ENCODE measurements at regions not wholly inside any gene's neighbourhood (a gene's known extent, or its start where the extent isn't known, plus 50 kb on each side); places are given as distances from the start of the nearest gene placed in this dataset.

DNA sequence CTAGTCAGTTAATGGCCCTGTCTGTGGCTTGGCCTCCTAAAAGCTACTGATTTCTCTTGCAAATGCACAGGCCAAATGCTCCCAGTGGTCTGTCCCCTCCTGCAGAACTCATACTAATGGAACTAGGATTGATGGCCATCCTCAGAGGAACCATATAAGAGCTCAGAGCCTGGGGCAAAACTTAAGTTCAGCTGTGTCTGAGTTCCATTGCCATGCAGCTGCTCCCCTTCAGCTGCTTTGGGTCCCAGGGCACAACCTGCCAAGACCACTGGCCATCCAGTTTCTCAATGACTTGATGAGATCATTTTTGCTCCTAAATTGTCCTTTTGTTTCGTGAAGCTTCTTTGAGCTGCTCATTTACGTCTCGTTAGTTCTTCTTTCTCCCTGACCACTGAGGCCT, 529.5 kb upstream of the TBL1XR1 start:
- TF ChIP-seq, protein P1, sequence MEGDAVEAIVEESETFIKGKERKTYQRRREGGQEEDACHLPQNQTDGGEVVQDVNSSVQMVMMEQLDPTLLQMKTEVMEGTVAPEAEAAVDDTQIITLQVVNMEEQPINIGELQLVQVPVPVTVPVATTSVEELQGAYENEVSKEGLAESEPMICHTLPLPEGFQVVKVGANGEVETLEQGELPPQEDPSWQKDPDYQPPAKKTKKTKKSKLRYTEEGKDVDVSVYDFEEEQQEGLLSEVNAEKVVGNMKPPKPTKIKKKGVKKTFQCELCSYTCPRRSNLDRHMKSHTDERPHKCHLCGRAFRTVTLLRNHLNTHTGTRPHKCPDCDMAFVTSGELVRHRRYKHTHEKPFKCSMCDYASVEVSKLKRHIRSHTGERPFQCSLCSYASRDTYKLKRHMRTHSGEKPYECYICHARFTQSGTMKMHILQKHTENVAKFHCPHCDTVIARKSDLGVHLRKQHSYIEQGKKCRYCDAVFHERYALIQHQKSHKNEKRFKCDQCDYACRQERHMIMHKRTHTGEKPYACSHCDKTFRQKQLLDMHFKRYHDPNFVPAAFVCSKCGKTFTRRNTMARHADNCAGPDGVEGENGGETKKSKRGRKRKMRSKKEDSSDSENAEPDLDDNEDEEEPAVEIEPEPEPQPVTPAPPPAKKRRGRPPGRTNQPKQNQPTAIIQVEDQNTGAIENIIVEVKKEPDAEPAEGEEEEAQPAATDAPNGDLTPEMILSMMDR (conservative IDR thresholded peaks at IDR 0.05) = no peak
- no peak for TF ChIP-seq EZH2 (IDR thresholded peaks at IDR 0.05; ENCODE audit: low read depth)

Data from PC-9 (cell line).